ENCODE measurements at regions not wholly inside any gene's neighbourhood (a gene's known extent, or its start where the extent isn't known, plus 50 kb on each side); places are given as distances from the start of the nearest gene placed in this dataset.
"Not testable (repeated sequence)": the region's sequence is repeated elsewhere in the genome, so short reads cannot be mapped to it uniquely, and the experiment has no call there.

GRCh38 chr16:66109677-66110076 lies 256.8 kb upstream of the CDH5 start:
- H3K9me3 ChIP-seq (ENCODE audit: control insufficient read depth, low read length, poor library complexity, severe bottlenecking) = no peaks in the 10 kb centered on the region
- Mint-ChIP-seq H3K27ac (no peak overlapping the region), H3K27me3 (peaks cover 24% of the 10 kb centered on the region), H3K4me1 (no peaks in the 10 kb centered on the region), H3K36me3 (ENCODE audit: low read depth) (peaks cover 2% of the 10 kb centered on the region), H3K4me3 (no peak overlapping the region)
- ATAC-seq = no peak
- DNase-seq = no peak

DNA sequence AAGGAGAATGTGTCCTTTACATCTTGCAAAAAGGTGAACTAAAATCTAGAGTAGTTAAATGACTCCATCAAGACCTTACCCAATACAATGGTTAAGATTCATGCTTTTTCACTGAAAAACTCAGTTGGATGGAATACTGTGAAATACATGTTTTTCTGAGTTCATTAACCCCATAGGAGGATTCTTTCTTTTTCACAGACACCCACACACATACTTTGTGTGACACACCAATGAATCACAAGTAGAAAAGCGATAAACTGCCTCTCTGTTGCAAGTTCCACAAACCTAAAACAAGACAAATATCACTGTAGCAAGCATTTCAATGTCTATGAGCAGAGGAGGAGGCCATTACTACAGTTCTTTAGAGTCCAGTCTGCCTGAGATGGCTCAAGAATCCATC lies 258.8 kb upstream of the CDH5 start:
- ATAC-seq = no peak
- no peak for DNase-seq
- H3K9me3 ChIP-seq (ENCODE audit: control insufficient read depth, low read length, poor library complexity, severe bottlenecking) = no peaks in the 10 kb centered on the region
- H3K36me3 Mint-ChIP-seq (ENCODE audit: low read depth) = peaks cover 2% of the 10 kb centered on the region
- H3K4me1 Mint-ChIP-seq = no peaks in the 10 kb centered on the region
- no peak overlapping the region for H3K4me3 Mint-ChIP-seq
- peaks cover 33% of the 10 kb centered on the region for H3K27me3 Mint-ChIP-seq
- H3K27ac Mint-ChIP-seq = no peak overlapping the region

DNA sequence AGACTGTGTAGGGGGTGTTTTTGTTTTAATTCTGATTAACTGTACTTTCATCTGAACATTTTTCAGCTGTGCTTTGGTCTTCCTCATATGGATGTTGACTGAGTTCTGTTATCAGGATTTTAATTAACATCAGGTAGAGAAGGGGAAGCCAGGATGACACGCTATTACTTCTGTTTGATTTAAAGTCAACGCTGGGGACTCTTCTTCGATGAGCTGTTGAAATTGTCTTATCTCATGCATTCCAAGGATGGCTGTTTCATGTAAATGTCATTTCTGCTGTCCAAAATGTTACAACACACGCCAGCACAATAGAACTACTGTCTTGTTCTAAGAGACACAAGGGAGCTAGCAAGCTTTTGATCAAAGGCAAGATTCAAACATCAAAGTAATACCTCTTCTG lies 263.3 kb upstream of the CDH5 start:
- H3K4me1 Mint-ChIP-seq = no peaks in the 10 kb centered on the region
- H3K4me3 Mint-ChIP-seq = no peak overlapping the region
- H3K27me3 Mint-ChIP-seq = peaks cover 16% of the 10 kb centered on the region
- H3K27ac Mint-ChIP-seq = no peak overlapping the region
- H3K9me3 ChIP-seq (ENCODE audit: control insufficient read depth, low read length, poor library complexity, severe bottlenecking) = no peaks in the 10 kb centered on the region
- H3K36me3 Mint-ChIP-seq (ENCODE audit: low read depth) = no peaks in the 10 kb centered on the region
- DNase-seq = no peak
- no peak for ATAC-seq

DNA sequence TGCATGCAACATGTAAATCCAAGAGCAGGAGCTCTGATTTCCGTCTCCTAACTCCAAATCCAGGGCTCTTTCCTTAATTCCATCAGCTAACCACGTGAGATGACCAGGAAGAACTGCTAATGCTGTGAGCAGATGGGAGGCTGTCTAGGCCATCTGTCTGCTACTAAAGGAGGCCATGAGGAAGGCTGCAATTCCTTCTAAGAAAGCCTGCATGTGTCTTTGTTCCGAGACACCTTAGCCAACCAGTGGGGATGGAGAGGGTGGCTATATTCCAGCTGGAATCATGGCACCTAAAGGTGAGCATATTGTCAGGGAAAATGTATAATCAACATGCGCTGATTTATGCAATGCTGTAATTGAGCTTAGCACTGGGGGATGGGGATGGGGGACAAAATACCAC lies 267.2 kb upstream of the CDH5 start:
- DNase-seq (no peak), ATAC-seq (no peak)
- Mint-ChIP-seq H3K36me3 (ENCODE audit: low read depth) (no peaks in the 10 kb centered on the region), H3K27me3 (peaks cover 20% of the 10 kb centered on the region), H3K4me3 (no peak overlapping the region), H3K27ac (no peak overlapping the region), H3K4me1 (no peaks in the 10 kb centered on the region)
- no peaks in the 10 kb centered on the region for H3K9me3 ChIP-seq (ENCODE audit: control insufficient read depth, low read length, poor library complexity, severe bottlenecking)

DNA sequence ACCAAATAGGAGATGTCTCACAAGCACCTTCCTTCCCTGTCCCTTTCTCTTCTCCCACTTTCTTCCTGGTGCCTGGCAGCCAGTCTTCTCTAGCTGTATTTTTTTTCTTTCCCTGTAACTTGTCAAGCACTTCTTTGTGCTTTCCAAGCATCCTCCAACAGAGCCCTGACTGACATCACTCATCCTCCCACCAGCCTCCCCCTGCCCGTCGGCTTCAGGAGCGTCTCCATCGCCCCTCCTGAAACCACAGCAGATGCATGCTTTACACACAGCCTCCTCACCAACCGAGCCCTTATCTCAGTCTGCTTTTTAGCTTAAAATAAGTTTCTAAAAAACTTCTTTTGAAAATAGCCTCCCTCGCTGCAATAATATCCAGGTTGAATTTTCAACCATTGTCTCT lies 268.7 kb upstream of the CDH5 start:
- Mint-ChIP-seq H3K4me3 (no peak overlapping the region), H3K4me1 (no peaks in the 10 kb centered on the region), H3K27me3 (peaks cover 13% of the 10 kb centered on the region), H3K27ac (no peak overlapping the region), H3K36me3 (ENCODE audit: low read depth) (no peaks in the 10 kb centered on the region)
- DNase-seq (no peak), ATAC-seq (no peak)
- H3K9me3 ChIP-seq (ENCODE audit: control insufficient read depth, low read length, poor library complexity, severe bottlenecking) = no peaks in the 10 kb centered on the region

DNA sequence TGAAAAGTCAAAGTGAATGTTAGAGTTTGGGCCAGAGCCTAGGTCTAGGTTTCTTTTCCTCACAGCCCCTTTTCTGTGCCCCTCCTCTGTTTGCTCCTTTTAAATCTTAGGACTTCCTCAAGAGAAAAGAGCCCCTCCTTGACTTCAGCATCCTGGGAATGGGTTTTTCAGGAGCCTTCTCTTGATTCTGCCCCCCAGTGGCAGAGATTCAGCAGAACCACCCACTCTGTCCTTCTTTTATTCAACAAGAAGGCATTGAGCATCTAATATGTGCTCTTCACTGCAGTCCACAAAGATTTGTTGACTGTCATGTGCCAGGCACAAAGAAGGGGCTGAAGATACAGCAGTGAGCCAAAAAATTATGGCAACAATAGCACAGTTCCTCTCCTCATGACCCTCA lies 270.8 kb upstream of the CDH5 start:
- DNase-seq (no peak), ATAC-seq (no peak)
- H3K27me3 Mint-ChIP-seq = peaks cover 22% of the 10 kb centered on the region
- no peak overlapping the region for H3K27ac Mint-ChIP-seq
- no peaks in the 10 kb centered on the region for H3K9me3 ChIP-seq (ENCODE audit: control insufficient read depth, low read length, poor library complexity, severe bottlenecking)
- H3K4me3 Mint-ChIP-seq = no peak overlapping the region
- H3K4me1 Mint-ChIP-seq = no peaks in the 10 kb centered on the region
- H3K36me3 Mint-ChIP-seq (ENCODE audit: low read depth) = no peaks in the 10 kb centered on the region

DNA sequence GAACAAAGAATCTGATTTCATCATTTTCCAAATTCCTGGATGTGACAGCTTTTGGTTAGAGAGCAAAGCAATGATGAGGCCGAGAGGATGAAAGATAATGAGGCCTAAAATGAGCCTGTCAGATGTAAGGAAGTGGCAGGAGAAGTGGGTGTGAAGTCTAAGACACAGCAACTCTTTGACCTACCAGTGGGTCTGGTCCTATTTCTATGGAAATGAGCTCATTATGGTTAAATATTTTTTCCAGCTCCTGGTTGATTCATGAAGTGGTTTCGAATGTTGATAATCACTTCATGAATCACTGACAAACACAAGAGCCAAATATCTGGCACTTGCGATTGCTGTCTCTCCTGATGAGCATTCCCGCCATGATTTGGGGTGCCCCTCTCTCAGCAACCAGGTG lies 273.3 kb upstream of the CDH5 start:
- H3K27ac Mint-ChIP-seq = no peak overlapping the region
- no peak overlapping the region for H3K4me3 Mint-ChIP-seq
- H3K4me1 Mint-ChIP-seq = no peaks in the 10 kb centered on the region

DNA sequence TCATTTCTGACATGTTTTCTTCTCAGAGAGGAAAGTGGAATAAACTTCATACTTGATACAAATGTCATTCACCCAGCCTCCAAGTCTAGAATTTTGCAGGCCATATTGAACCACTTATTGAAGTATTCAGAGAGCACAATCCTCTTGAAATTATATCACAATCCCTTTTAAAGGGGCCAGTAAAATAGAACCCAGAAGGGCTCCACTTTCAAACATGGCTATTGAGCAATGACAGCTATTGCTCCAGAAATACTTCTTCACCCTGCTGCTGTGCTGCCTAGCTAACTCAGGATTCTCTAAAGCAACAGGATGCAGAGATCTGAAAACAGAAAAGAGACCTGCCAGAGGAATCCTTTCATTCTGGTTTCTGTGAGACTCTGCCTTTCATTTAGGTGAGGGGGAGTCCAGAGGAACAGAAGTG lies 275.0 kb upstream of the CDH5 start:
- ATAC-seq (no peak), DNase-seq (no peak)
- no peak overlapping the region for H3K27ac Mint-ChIP-seq
- H3K4me1 Mint-ChIP-seq = no peaks in the 10 kb centered on the region
- H3K27me3 Mint-ChIP-seq = peaks cover 10% of the 10 kb centered on the region
- no peaks in the 10 kb centered on the region for H3K36me3 Mint-ChIP-seq (ENCODE audit: low read depth)
- H3K9me3 ChIP-seq (ENCODE audit: control insufficient read depth, low read length, poor library complexity, severe bottlenecking) = no peaks in the 10 kb centered on the region
- no peak overlapping the region for H3K4me3 Mint-ChIP-seq

More for the DNA sequence above, 273.3 kb upstream of the CDH5 start:
- DNase-seq = no peak
- no peak for ATAC-seq
- H3K27me3 Mint-ChIP-seq = peaks cover 22% of the 10 kb centered on the region
- H3K36me3 Mint-ChIP-seq (ENCODE audit: low read depth) = no peaks in the 10 kb centered on the region
- no peaks in the 10 kb centered on the region for H3K9me3 ChIP-seq (ENCODE audit: control insufficient read depth, low read length, poor library complexity, severe bottlenecking)

GRCh38 chr16:66088681-66089080 lies 277.8 kb upstream of the CDH5 start:
- H3K9me3 ChIP-seq (ENCODE audit: control insufficient read depth, low read length, poor library complexity, severe bottlenecking) = no peaks in the 10 kb centered on the region
- H3K4me3 Mint-ChIP-seq = no peak overlapping the region
- no peaks in the 10 kb centered on the region for H3K4me1 Mint-ChIP-seq
- H3K27me3 Mint-ChIP-seq = peaks cover 19% of the 10 kb centered on the region
- no peak overlapping the region for H3K27ac Mint-ChIP-seq
- DNase-seq (no peak), ATAC-seq (no peak)
- no peaks in the 10 kb centered on the region for H3K36me3 Mint-ChIP-seq (ENCODE audit: low read depth)

DNA sequence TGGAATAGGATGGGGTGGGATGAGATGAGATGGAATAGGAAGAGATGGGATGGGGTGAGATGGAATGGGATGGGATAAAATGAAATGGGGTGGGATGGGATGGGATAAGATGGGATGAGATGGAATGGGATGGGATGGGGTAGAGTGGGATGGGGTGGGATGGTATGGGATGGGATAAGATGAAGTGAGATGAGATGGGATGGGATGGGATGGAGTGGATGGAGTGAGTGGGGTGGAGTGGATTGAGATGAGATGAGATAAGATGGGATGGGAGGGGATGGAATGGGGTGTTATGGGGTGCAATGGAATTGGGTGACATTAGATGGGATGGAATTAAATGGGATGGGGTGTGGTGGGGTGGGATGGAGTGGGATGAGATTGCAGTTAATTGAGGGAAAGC lies 279.2 kb upstream of the CDH5 start:
- no peaks in the 10 kb centered on the region for H3K9me3 ChIP-seq (ENCODE audit: control insufficient read depth, low read length, poor library complexity, severe bottlenecking)
- H3K4me1 Mint-ChIP-seq = no peaks in the 10 kb centered on the region
- peaks cover 23% of the 10 kb centered on the region for H3K27me3 Mint-ChIP-seq
- H3K27ac Mint-ChIP-seq = no peak overlapping the region
- no peak for ATAC-seq
- no peak for DNase-seq
- no peaks in the 10 kb centered on the region for H3K36me3 Mint-ChIP-seq (ENCODE audit: low read depth)
- no peak overlapping the region for H3K4me3 Mint-ChIP-seq

- H3K27me3 Mint-ChIP-seq = peaks cover 15% of the 10 kb centered on the region
- no peaks in the 10 kb centered on the region for H3K36me3 Mint-ChIP-seq (ENCODE audit: low read depth)
- no peak for DNase-seq
- no peak overlapping the region for H3K4me3 Mint-ChIP-seq
- no peaks in the 10 kb centered on the region for H3K9me3 ChIP-seq (ENCODE audit: control insufficient read depth, low read length, poor library complexity, severe bottlenecking)
- H3K4me1 Mint-ChIP-seq = no peaks in the 10 kb centered on the region
- H3K27ac Mint-ChIP-seq = no peak overlapping the region
- no peak for ATAC-seq
Measured at GRCh38 chr16:66085651-66086050, 280.8 kb upstream of the CDH5 start.

GRCh38 chr16:66084731-66085130 lies 281.8 kb upstream of the CDH5 start:
- DNase-seq; H3K36me3 Mint-ChIP-seq (ENCODE audit: low read depth); ATAC-seq; H3K4me3 Mint-ChIP-seq; H3K9me3 ChIP-seq (ENCODE audit: control insufficient read depth, low read length, poor library complexity, severe bottlenecking); H3K4me1 Mint-ChIP-seq; H3K27ac Mint-ChIP-seq: not testable (repeated sequence)
- peaks cover 21% of the 10 kb centered on the region for H3K27me3 Mint-ChIP-seq

DNA sequence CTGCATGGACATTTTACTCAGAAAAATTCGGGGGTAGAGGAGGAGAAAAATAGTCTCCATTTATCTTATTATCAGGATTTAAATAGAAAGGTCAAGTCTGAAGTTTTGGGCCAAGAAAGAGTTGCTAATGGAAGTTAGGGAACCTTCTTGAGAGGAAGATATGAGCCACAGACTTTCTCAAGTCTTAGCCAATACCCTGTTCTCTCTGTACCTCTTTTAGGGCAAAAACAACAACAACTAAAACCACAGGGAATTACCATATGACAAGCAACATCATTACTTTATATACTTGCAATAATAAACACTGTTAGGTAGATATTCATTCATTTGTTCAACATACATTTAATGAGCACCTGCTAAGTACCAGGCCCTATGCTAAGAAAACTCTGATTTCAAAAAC lies 282.2 kb upstream of the CDH5 start:
- H3K36me3 Mint-ChIP-seq (ENCODE audit: low read depth) = no peaks in the 10 kb centered on the region
- no peak overlapping the region for H3K27ac Mint-ChIP-seq
- H3K4me3 Mint-ChIP-seq = no peak overlapping the region
- H3K27me3 Mint-ChIP-seq = peaks cover 24% of the 10 kb centered on the region
- H3K4me1 Mint-ChIP-seq = no peaks in the 10 kb centered on the region
- no peaks in the 10 kb centered on the region for H3K9me3 ChIP-seq (ENCODE audit: control insufficient read depth, low read length, poor library complexity, severe bottlenecking)
- ATAC-seq (no peak), DNase-seq (no peak)

DNA sequence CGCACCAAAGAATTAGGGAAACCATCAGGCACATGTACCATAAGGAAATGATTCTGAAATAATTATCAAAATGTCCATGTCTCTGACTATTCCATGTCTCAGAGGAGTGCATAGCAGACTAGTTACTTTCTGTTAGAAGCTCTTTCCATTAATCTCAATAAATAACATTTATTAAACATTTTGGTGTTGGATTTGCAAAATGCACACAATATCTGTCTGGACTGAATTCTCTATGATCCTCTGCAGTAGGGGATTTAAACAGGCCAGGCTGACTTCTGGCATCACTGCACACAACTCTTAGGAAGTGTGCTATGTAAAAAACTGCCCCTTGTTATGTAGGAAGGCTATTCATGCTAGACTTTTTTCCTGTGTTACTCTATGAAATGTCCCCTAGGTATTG lies 283.3 kb upstream of the CDH5 start:
- Mint-ChIP-seq H3K27ac (no peak overlapping the region), H3K4me3 (no peak overlapping the region), H3K27me3 (peaks cover 35% of the 10 kb centered on the region), H3K36me3 (ENCODE audit: low read depth) (no peaks in the 10 kb centered on the region), H3K4me1 (no peaks in the 10 kb centered on the region)
- DNase-seq (no peak), ATAC-seq (no peak)
- no peaks in the 10 kb centered on the region for H3K9me3 ChIP-seq (ENCODE audit: control insufficient read depth, low read length, poor library complexity, severe bottlenecking)

DNA sequence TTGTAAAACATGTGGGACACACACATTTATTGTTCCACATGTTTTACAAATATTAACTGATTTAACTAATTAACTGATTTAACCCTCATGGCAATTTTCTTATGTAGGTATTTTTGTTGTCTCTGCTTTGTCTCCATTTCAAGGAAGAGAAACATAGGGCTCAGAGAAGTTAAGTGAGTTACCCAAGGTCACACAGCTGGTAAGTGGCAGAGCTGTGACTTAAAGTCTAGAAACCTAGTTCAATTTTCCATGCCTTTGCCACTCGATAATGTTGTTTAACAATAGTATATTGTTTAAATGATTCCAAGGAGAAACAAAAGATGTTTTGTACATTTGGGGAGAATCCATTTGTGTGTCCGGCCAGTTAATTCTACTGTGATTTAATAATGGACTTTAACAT lies 284.1 kb upstream of the CDH5 start:
- no peak overlapping the region for H3K27ac Mint-ChIP-seq
- no peaks in the 10 kb centered on the region for H3K9me3 ChIP-seq (ENCODE audit: control insufficient read depth, low read length, poor library complexity, severe bottlenecking)
- DNase-seq (no peak), ATAC-seq (no peak)
- H3K27me3 Mint-ChIP-seq = peaks cover 36% of the 10 kb centered on the region
- H3K4me1 Mint-ChIP-seq = no peaks in the 10 kb centered on the region
- no peaks in the 10 kb centered on the region for H3K36me3 Mint-ChIP-seq (ENCODE audit: low read depth)
- no peak overlapping the region for H3K4me3 Mint-ChIP-seq
